SKM-1 (cell line): ENCODE measurements at regions not wholly inside any gene's neighbourhood (a gene's known extent, or its start where the extent isn't known, plus 50 kb on each side); places are given as distances from the start of the nearest gene placed in this dataset.

Source experiments
- DNase-seq: peaks from one replicate; lab custom pipeline; 2025; ENCODE audit not compliant: unreplicated experiment; lab: John Stamatoyannopoulos, UW

- DNase-seq, result no peak
These were observed 79.0 kb upstream of the ODAD2 start for GRCh38 chr10:28077889-28078288.

DNA sequence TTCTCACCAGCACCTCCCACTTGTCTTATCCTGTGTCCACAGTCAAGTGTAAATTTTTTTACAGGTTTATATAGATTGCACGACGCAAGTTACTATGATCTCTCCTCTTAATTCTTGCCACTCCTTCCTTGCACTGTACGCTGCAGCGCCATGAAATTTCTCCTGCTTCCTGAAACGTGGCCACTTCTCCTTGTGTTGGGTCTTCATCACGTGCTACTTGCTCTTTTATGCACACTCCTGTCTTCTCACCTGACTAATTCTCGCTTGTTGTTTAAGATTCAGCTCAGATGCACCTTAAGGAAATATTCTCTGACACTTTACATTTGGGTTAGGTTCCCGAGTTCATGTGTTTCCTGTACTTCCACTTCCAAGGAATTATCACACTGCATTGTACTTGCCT lies 76.5 kb upstream of the ODAD2 start:
- no peak for DNase-seq

- DNase-seq, result no peak
These were observed 73.7 kb upstream of the ODAD2 start for GRCh38 chr10:28072573-28072972.

- no peak for DNase-seq
These were observed 61.2 kb upstream of the ODAD2 start for GRCh38 chr10:28060031-28060607.

- DNase-seq, result no peak
These were observed 59.9 kb upstream of the ODAD2 start for GRCh38 chr10:28058746-28059145.

- DNase-seq, result no peak
These were observed 55.5 kb upstream of the ODAD2 start for GRCh38 chr10:28054228-28054860.

- DNase-seq, result no peak
These were observed 50.4 kb upstream of the ODAD2 start for GRCh38 chr10:28049286-28049685.
